ENCODE measurements at regions not wholly inside any gene's neighbourhood (a gene's known extent, or its start where the extent isn't known, plus 50 kb on each side); places are given as distances from the start of the nearest gene placed in this dataset.
"Not testable (repeated sequence)": the region's sequence is repeated elsewhere in the genome, so short reads cannot be mapped to it uniquely, and the experiment has no call there.

DNA sequence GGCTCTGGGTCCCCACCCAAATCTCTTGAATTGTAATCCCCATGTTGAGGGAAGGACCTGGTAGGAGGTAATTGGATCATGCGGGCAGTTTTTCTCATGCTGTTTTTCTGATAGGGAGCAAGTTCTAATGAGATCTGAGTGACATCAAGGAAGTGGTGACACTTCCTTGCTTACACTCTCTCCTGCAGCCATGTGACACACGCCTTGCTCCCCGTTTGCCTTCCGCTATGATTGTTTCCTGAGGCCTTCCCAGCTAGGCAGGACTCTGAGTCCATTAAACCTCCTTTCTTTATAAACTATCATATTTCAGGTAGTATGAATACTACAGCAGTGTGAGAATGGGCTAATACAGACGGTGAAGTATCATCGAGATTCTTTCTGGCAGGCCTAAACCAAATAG, 1040.4 kb upstream of the MIR17HG start:
- DNase-seq, result no peak

DNA sequence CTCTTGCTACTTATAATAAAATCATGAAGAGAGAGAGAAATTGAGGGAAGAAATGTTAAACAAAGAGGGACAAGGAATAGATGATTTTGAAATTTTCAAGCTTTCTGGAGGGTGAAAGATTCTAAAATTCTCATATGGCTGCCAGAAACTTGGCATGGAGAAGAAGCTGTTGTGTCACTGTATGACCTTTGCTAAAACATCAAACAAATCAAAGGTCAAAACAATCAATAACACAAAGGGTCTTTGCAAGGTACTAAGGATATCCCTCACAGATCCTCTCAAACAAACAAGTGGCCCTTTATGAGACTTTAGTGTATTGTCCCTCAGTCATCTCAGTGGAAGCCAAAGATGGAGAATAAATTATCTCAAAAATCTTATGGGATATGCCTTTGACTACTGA, 1039.2 kb upstream of the MIR17HG start:
- no peak for DNase-seq

DNA sequence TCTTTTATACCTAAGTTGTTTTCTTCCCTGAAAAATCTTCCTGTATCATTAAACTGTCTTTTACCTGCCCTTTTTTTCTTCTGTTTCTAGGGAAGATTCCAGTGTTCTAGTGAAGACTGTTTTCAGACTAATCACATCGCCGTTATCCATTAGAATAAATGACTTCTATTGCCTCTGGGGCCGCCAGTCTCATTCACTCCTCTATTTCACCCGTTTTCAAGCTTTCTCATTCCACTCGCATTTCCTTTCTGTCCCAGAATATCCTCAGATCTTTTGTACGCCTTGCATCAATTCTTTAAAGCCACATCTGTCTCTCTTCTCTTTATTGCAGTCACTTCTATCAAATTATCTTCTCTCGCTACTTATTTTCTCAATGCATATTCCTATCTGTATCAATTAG, 1035.6 kb upstream of the MIR17HG start:
- no peak for DNase-seq

DNA sequence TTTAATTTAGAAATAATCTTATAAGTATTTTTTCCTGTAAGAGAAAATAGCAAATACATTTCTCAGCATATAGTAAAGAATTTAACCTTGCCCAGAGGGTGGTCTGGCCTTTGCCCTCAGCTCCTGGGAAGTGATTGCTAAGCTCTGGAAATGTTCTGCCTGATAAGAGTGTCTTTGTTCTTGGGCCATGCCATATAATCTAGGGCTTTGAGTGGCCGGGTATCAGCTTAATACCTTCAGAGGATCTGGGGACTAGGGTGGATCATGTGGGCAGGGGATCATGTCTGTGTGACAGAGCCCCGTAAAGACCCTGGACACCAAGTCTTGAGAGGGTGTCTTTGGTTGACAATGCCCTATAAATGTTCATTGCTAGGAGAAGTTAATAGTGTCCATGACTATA, 1032.4 kb upstream of the MIR17HG start:
- DNase-seq, result no peak

DNA sequence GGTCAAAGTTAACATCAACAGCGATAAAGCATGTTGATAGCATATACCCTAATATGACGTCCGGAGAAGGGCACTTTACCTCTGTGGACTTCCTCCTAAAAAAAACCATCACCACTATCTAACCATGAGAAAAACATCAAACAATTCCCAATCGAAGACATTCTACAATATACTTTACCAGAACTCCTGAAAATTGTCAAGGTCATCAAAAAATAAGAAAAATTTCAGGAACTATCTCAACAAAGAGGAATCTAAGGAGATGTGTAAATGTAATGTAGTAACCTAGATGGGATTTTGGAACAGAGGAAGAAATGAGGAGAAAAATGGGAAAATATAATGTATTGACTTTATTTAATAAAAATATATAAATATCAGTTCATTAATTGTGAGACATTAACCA, 1026.8 kb upstream of the MIR17HG start:
- DNase-seq, result no peak

DNA sequence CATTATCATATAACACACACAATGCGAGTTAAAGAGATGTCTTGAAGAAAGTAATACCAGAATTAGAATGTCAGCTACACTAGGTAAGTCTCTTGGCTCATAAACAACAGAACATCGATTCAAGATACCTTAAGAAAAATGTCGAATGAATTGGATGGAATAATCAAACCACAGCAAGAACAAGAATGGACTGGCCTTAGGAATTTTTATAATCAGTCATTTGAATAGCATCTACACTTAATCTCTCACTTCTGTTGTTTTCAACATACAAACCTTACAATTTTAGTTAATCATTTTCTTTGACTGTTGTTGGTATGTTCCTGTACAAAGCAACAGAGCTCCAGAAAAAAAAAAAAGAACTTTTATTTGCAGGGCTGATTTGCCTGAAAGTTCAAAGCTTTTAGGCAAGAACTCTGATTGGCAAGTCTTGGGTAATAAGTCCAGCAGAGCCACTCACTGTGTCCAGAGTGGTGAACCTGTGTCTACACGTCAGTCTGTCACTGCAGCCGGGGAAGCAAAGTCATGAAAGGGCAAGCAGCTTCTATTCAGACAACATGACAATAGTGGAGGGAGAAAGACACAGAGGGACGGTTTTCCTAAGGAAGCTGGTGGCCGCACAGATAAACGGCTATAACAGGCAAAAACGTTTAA, 1026.1 kb upstream of the MIR17HG start:
- DNase-seq, result no peak

DNA sequence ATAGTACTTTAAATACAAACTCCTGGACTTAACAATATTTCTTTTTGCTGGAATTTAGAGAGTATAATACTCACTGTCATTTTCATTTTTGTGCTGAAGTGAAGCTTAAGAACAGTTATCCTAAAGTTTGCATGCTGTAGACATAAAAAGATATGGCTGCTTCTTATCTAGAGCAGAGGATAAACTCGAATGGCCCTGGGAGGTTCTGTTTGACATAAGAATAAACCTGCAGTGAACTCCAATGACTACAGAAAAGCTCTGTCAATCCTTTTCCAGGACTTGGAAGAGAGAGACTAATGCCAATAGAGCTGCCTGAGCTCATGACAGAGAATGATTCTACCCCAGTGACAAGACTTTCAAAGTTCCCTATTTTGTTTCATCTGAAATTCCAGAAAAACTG, 1017.8 kb upstream of the MIR17HG start:
- DNase-seq, result no peak

DNA sequence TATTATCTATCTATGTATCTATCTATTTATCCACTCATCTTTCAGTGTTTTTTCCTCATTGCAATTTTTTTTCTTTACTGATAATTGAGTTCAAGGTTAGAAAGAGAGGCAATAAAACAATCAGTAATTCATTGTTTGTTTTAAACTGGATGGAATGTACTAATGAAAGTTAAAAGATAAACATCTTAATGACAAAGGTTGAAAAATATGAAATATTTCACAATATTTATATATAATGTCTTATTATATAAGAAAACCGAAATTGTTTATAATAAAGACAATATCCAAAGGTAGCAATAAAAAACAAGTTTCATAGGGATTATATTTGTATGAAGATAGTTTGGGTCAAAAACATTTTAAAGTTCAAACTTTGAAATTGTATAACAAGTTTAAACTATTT, 1015.5 kb upstream of the MIR17HG start:
- DNase-seq, result no peak

DNA sequence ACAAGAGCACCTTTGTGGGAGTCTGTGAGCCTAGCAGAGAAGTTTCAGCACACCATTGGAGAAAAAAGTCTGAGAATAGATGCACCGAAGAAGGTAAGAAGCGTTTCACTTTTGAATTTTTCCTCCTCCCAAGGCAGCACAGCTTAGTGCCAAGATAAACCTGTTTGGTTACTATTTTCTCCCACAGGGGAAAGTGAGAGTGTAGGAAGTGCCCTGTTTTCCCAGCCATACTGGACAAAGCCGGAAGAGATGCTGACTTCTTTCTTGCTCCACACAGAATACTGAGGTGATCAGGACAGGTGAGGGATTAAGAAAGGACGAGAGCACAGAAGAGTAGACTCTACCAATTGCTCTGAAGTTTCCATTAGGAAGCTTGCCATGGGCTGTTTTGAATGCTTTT, 1011.0 kb upstream of the MIR17HG start:
- DNase-seq, result no peak

DNA sequence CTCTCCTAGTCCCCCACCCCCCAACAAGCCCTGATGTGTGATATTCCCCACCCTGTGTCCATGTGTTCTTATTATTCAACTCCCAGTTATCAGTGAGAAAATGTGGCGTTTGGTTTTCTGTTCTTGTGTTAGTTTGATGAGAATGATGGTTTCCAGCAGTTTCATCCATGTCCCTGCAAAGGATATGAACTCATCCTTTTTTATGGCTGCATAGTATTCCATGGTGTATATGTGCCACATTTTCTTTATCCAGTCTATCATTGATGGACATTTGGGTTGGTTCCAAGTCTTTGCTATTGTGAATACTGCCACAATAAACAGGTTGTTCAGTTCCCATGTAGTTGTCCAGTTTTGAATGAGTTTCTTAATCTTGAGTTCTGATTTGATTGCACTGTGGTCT, 1006.1 kb upstream of the MIR17HG start:
- not testable (repeated sequence) for DNase-seq

DNA sequence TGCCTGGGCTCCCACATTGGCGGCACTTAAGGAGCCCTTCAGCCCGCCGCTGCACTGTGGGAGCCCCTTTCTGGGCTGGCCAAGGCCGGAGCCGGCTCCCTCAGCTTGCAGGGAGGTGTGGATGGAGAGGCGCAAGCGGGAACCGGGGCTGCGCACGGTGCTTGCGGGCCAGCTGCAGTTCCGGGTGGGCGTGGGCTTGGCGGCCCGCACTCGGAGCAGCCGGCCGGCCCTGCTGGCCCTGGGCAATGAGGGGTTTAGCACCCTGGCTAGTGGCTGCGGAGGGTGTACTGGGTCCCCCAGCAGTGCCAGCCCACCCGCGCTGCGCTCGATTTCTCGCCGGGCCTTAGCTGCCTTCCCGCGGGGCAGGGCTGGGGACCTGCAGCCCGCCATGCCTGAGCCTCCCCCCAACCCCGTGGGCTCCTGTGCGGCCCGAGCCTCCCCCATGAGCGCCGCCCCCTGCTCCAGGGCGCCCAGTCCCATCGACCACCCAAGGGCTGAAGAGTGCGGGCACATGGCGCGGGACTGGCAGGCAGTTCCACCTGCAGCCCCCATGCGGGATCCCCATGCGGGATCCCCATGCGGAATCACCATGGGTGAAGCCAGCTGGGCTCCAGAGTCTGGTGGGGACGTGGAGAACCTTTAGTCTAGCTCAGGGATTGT, 998.9 kb upstream of the MIR17HG start:
- DNase-seq, result not testable (repeated sequence)

DNA sequence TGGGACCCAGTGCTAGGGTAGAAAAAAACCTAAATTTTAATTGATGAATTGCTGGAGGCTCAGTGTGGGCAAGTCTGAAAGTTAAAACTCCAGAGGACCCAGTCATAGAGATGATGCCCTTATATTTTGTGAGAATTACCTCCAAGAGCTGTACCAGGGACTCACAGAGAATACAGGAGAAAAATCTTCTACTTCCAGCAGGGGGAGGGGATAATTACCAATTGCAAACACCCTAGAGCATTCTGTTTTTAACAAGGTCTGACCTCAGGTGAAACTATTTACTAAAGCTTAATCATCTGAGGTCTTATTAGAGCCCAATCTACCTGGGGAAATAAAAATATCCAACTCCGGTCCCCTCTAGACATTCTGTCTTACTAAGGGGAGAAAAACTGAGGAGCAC, 994.7 kb upstream of the MIR17HG start:
- DNase-seq, result no peak

DNA sequence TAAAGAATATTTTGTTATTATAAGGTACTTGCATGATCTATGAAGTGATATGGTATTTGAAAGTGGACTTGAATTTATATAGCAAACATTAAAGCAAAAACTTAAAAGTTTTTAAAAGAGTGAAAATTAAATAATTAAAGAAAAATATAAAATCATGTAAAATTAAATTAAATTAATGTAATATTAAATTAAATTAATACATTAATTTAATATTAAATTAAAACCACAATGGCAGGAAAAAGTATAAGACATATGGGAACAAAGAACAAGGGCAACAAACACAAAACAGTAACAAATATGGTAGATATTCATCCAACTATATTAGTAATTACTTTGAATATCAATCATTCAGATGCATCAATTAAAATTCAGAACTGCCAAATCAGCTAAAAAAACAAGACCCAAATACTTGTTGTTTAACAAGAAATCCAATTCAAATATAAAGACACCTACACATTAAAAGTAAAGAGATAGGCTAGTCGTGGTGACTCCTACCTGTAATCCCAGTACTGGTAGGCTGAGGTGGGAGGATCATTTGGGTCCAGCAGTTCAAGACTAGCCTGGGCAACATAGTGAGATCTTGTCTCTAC, 992.2 kb upstream of the MIR17HG start:
- no peak for DNase-seq

DNA sequence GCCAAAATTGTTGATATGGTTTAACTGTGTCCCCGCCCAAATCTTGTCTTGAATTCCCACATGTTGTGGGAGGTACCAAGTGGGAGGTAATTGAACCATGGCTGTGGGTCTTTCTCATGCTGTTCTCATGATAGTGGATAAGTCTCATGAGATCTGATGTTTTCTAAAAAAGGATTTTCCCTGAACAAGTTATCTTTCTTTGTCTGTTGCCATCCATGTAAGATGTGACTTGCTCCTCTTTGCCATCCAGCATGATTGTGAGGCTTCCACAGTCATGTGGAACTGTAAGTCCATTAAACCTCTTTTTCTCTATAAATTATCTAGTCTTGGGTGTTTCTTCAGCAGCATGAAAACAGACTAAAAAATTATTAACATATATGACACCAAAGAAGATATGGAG, 986.7 kb upstream of the MIR17HG start:
- no peak for DNase-seq

DNA sequence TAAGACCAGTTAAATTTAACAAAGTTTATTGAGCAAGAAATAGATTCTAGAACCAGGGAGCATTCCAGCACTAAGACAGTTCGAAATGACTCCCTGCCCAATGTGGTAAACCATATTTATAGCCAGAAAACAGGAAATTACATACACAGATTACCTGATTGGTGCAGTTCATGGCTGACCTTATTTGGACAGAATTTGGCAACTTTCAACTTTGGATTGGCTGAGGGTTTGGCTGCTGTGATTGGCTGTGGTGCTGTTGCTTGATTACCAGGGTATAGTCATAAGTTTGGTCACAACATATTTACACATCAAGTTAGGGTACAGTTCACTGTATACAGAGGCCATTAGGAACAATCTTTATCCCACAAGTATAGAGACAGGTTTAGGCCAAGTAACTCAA, 984.8 kb upstream of the MIR17HG start:
- DNase-seq, result no peak

DNA sequence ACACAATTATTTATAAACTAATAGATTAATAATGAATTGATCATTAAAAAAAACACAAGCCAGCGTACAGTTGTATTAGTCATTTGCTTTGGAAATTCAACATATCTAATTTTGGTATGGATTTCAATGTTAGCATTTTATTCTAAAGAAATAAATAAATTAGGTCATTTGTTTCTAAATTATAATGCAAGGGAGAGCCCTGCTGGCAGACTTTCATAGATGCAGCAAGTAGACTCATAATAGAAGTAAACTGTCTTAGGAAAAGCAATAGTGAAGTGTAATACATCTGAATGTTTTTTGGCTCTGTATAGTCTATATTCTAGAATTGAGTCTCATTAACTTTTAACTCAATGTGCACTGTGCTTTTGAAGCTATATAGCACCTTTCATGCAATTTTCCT, 982.4 kb upstream of the MIR17HG start:
- no peak for DNase-seq

DNA sequence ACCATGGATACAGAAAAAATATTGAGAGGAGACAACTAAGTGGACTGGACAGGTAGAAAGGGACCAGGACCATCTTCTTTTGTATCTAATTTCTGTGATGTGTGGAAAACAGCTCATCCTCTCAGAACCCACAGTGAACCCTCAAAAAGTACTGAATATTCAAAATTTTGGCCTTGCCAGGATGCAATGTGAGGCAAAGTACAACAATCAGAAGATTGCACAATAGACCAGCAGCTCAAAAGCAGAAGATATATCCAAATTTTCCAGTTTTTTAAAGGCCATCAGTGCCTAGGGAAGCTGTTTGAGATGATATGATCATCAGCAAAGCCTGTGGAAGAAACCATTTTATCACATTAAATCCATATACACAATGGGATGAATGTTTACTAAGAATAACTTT, 973.3 kb upstream of the MIR17HG start:
- DNase-seq, result no peak

DNA sequence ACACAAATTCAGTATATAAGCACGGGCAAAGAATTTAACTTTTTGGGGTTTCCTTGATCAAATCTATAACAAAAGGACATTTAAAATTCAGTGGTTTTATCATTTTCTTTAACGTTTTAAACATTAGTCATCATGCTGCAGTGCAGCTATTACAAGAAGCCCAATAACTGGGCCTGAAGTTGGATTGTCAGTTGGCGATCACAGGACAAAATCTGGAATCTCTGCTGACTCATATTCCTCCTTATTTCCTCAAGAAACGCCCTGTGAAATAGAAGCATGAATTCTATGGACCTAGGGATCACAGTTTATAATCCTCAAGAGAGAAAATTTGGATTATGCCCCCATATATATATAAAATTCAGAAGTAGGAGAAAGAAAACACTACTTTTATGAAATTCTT, 971.6 kb upstream of the MIR17HG start:
- DNase-seq, result no peak

DNA sequence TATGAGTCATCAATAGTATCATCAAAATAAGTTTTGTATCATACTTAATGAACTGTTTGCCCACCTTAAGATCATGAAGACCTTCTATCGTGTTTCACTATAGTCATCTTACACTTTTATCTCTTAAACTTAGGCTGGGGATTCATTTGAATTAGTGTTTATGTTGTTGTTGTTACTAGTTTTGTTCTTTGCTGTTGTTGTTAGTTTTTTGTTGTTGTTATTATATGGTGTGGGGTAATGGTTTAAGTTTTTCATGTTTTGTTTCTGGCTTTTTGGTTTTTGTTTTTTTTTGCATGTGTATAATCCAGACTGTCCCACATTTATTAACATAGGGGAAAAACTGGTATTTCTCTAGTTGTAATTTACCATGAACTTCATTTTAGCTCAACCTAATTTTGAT, 965.1 kb upstream of the MIR17HG start:
- no peak for DNase-seq

DNA sequence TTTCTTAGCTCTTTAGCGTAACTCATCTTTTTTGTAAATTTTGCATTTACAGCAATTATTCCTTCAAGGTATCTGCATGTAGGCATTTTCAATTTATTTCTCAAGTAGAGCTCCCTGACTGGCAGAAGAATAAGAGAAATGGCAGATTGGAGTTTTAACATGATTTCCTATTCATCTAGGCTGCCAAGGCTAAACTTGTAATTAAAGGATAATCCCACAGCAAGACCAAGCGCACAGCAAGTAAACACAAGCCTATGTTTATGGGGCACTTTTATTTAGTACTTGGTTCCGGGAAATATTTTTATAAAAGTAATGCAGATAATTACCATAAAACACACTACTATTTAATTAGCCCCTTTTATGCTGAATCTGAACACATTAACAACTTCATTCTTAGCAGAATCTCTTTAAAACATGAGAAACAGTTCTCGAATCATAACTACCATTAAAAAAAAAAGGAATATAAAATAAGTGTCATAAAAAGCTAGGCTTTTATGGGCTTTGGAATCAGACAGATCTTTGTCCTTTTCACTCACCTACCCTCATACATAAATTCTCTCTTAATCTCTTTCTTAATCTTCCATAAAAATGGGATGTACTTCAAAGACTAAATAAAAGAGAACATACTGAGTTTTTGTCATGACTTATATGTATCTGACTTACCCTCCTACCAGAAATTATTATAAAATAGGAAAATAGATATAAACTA, 961.6 kb upstream of the MIR17HG start:
- DNase-seq, result no peak

DNA sequence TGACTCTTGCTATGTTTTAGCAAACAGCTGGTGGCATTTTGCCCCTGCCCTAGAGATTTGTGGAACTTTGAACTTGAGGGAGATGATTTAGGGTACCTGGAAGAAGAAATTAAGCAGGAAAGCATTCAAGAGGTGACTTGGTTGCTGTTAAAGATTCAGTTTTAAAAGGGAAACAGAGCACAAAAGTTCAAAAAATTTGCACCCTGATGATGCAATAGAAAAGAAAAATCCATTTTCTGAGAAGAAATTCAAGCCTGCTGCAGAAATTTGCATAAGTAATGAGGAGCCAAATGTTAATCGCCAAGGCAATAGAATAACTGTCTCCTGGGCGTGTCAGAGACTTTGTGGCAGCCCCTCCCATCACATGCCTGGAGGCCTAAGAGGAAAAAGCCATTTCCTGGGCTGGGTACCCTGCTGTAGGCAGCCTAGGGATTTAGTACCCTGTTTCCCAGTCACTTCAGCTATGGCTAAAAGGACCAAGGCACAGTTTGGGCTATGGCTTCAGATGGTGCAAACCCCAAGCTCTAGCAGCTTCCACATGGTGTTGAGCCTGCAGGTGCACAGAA, 958.5 kb upstream of the MIR17HG start:
- DNase-seq, result no peak

DNA sequence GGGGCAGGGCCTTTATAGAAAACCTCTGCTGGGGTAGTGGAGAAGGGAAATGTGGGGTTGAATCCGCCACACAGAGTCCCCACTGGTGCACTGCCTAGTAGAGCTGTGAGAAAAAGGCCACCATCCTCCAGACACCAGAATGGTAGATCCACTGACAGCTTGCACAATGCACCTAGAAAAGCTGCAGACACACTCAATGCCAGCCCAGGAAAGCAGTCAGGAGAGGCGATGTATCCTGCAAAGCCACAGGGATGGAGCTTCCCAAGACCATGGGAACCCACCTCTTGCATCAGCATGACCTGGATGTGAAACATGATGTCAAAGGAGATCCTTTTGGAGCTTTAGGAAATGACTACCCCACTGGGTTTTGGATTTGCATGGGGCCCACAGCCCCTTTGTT, 958.0 kb upstream of the MIR17HG start:
- DNase-seq, result no peak

DNA sequence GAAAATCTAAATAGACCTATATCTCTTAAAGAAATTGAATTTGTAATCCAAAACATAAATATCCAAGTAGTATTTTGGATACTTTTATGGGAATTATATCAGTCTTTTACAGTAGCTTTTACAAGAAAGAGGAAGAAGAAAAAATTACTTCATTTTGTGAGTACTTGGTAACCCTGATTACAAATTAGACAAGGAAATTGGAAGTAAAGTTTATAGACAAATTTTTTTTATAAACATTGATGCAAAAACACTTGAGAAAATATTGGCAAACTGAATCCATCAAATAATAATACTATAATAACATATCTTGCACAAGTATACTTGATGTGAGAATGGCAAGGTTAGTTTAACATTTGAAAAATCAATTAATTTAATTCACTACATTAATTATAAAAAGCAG, 954.1 kb upstream of the MIR17HG start:
- no peak for DNase-seq

DNA sequence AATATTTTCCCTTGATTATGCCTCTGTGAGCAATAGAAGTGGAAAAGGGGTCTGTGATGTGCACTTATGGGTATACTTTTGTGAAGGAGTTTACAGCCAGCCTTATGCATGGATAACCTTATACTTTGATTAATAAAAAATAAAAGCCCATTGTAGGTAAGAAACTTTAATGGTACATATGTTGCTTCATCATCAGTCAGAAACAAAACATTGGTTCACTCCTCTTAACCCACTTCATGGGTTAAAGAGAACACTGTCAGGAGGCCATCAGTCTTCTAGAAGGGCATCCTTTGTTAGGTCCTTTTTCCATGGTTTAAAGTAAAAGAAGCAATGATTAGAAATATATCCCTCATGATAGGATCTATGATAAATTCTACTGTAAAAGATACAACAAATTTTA, 952.1 kb upstream of the MIR17HG start:
- no peak for DNase-seq

Measured in activated CD4-positive, alpha-beta T cell treated with anti-CD3 and anti-CD28 coated beads, Interleukin-2, amount 50 U/mL, for 16 hours (primary cell).